HCT116 (cell line): ENCODE measurements at regions not wholly inside any gene's neighbourhood (a gene's known extent, or its start where the extent isn't known, plus 50 kb on each side); places are given as distances from the start of the nearest gene placed in this dataset.

Experiments used
- ATAC-seq: fragments of 200-7000 bp; cut with Tn5 transposase; 2 replicates; pipeline ENCODE4 v1.9.1; 2020; ENCODE audit warnings: mild to moderate bottlenecking, moderate library complexity
- BruUV-seq: library from RNA; stranded (reverse); fragments of 400-500 nt; replicated peaks from 2 replicates; lab custom pipeline; 2021; lab: Mats Ljungman, UMichigan
- CTCF ChIA-PET: fragments of 300-600 bp; sonication (Branson Sonifier 250); formaldehyde crosslinking; loops from one replicate; lab custom pipeline; 2021; ENCODE audit warnings: antibody characterized with exemption; lab: Charles Lee
- POLR2A ChIA-PET: fragments of 300-600, 350-600 bp; sonication (Branson Sonifier 250); formaldehyde crosslinking; loops from one replicate; lab custom pipeline; 2021; ENCODE audit warnings: antibody characterized with exemption; lab: Charles Lee
- RAD21 ChIA-PET, 2 experiments: fragments of 300-600 bp; sonication (Branson Sonifier 250); formaldehyde crosslinking; loops; one replicate each; lab custom pipeline; 2023; ENCODE audit warnings: low total read pairs in 2 of 2; ENCODE audit not compliant: uncharacterized antibody in 2 of 2, unreplicated experiment in 2 of 2, low non-redundant PET in 1 of 2; lab: Charles Lee
- DNase-seq: peaks from one replicate; pipeline ENCODE4 v3.0.0-alpha.2; 2010; ENCODE audit warnings: low read depth, low spot score
- H2AFZ ChIP-seq: fragments of 200-600 bp; shearing (Covaris generic), sonication (generic); 2 replicates; pipeline ENCODE4 v1.6.1; 2017; ENCODE audit warnings: low read depth, mixed run types, mixed read lengths, antibody characterized with exemption, low read length; ENCODE audit not compliant: poor library complexity, severe bottlenecking
- H3K27ac ChIP-seq: 2 replicates; pipeline ENCODE4 v1.5.1; 2012; ENCODE audit warnings: low read depth, low read length
- H3K27me3 ChIP-seq: fragments of 200-600 bp; sonication (generic); 2 replicates; pipeline ENCODE4 v1.6.1; 2016; ENCODE audit warnings: mixed run types, low read length, mixed read lengths; ENCODE audit not compliant: insufficient read depth
- H3K36me3 ChIP-seq, 2 experiments: fragments of 200-500 bp in 1 of 2; fragments of 200-600 bp in 1 of 2; sonication (Bioruptor generic) in 1 of 2; sonication (generic) in 1 of 2; 2 replicates each; pipeline versions ENCODE4 v1.5.1 to v1.6.1; 2014 to 2016; ENCODE audit warnings: low read length in 2 of 2, inconsistent platforms in 1 of 2, mixed read lengths in 1 of 2, mixed run types in 1 of 2; ENCODE audit not compliant: insufficient read depth in 2 of 2, control insufficient read depth in 1 of 2
- H3K4me1 ChIP-seq, 2 experiments: fragments of 200-600 bp in 1 of 2; sonication (generic) in 1 of 2; 2 replicates each; pipeline versions ENCODE4 v1.5.1 to v1.6.1; 2012 to 2017; ENCODE audit warnings: low read length in 2 of 2, inconsistent platforms in 1 of 2, mild to moderate bottlenecking in 1 of 2, mixed read lengths in 1 of 2, mixed run types in 1 of 2, moderate library complexity in 1 of 2; ENCODE audit not compliant: insufficient read depth in 2 of 2, control insufficient read depth in 1 of 2
- H3K4me2 ChIP-seq: fragments of 200-600 bp; sonication (generic); 2 replicates; pipeline ENCODE4 v1.6.1; 2017; ENCODE audit warnings: mixed run types, low read length, mixed read lengths
- H3K4me3 ChIP-seq, 2 experiments: fragments of 200-600 bp in 1 of 2; sonication (generic) in 1 of 2; replicated peaks in 1 of 2; 2 replicates each; pipeline ENCODE4 v1.5.1; 2011 to 2016; ENCODE audit warnings: low read length in 2 of 2, control low read depth in 1 of 2, low read depth in 1 of 2, mild to moderate bottlenecking in 1 of 2, mixed read lengths in 1 of 2, mixed run types in 1 of 2
- H3K79me2 ChIP-seq: fragments of 200-600 bp; sonication (generic); 2 replicates; pipeline ENCODE4 v1.6.1; 2017; ENCODE audit warnings: mild to moderate bottlenecking, mixed run types, low read length, moderate library complexity, mixed read lengths; ENCODE audit not compliant: insufficient read depth
- H3K9ac ChIP-seq: fragments of 200-600 bp; sonication (generic); 2 replicates; pipeline ENCODE4 v1.6.1; 2016; ENCODE audit warnings: low read length, mixed read lengths
- H3K9me2 ChIP-seq: fragments of 200-600 bp; sonication (generic), shearing (Covaris generic); 2 replicates; pipeline ENCODE4 v1.6.1; 2017; ENCODE audit warnings: mixed run types, mild to moderate bottlenecking, moderate library complexity; ENCODE audit not compliant: insufficient read depth
- H3K9me3 ChIP-seq, 2 experiments: fragments of 200-500 bp in 1 of 2; fragments of 200-600 bp in 1 of 2; sonication (Bioruptor generic) in 1 of 2; sonication (generic) in 1 of 2; 2 replicates each; pipeline ENCODE4 v1.6.1; 2014 to 2017; ENCODE audit warnings: low read length in 2 of 2, mixed read lengths in 2 of 2, inconsistent platforms in 1 of 2, low read depth in 1 of 2, mild to moderate bottlenecking in 1 of 2, mixed run types in 1 of 2, moderate library complexity in 1 of 2; ENCODE audit not compliant: control insufficient read depth in 1 of 2, insufficient read depth in 1 of 2
- H4K20me1 ChIP-seq: fragments of 200-600 bp; sonication (generic), shearing (Covaris generic); 2 replicates; pipeline ENCODE4 v1.6.1; 2017; ENCODE audit warnings: mixed run types, mild to moderate bottlenecking, moderate library complexity; ENCODE audit not compliant: insufficient read depth
- CBX3 ChIP-seq: IDR thresholded peaks from 2 replicates; pipeline ENCODE4 v1.6.1; 2012; ENCODE audit warnings: low read depth
- CEBPB ChIP-seq: IDR thresholded peaks from 2 replicates; pipeline ENCODE4 v1.6.1; 2012; ENCODE audit warnings: low read depth
- EGR1 ChIP-seq: IDR thresholded peaks from 2 replicates; pipeline ENCODE4 v1.6.1; 2012; ENCODE audit warnings: low read depth
- EZH2 ChIP-seq: fragments of 200-600 bp; sonication (generic); IDR thresholded peaks from 2 replicates; pipeline ENCODE4 v1.6.1; 2017; ENCODE audit warnings: antibody characterized with exemption, mixed run types
- EZH2phosphoT487 ChIP-seq: fragments of 200-600 bp; IDR thresholded peaks from 2 replicates; pipeline ENCODE4 v1.6.1; 2018; ENCODE audit warnings: antibody characterized with exemption, borderline replicate concordance
- FOSL1 ChIP-seq: IDR thresholded peaks from 2 replicates; pipeline ENCODE4 v1.6.1; 2012; ENCODE audit warnings: low read depth
- JUND ChIP-seq: IDR thresholded peaks from 2 replicates; pipeline ENCODE4 v1.6.1; 2012
- MAX ChIP-seq: IDR thresholded peaks from 2 replicates; pipeline ENCODE4 v1.6.1; 2012
- POLR2A ChIP-seq: IDR thresholded peaks from 2 replicates; pipeline ENCODE4 v1.7.0; 2011; ENCODE audit warnings: borderline replicate concordance; ENCODE audit not compliant: insufficient read depth, insufficient read length; ENCODE audit errors: extremely low read depth
- RAD21 ChIP-seq: IDR thresholded peaks from 2 replicates; pipeline ENCODE4 v1.6.1; 2012; ENCODE audit warnings: low read depth, mild to moderate bottlenecking
- SIN3A ChIP-seq: IDR thresholded peaks from 2 replicates; pipeline ENCODE4 v1.6.1; 2012; ENCODE audit warnings: low read depth
- SP1 ChIP-seq: IDR thresholded peaks from 2 replicates; pipeline ENCODE4 v1.6.1; 2012; ENCODE audit warnings: low read depth
- TCF7L2 ChIP-seq: IDR thresholded peaks from 2 replicates; pipeline ENCODE4 v1.7.0; 2011; ENCODE audit warnings: borderline replicate concordance, inconsistent platforms; ENCODE audit not compliant: insufficient read depth, insufficient read length; ENCODE audit errors: extremely low read depth
- YY1 ChIP-seq: IDR thresholded peaks from 2 replicates; pipeline ENCODE4 v1.6.1; 2011; ENCODE audit warnings: low read length, low read depth, moderate library complexity, mild to moderate bottlenecking; ENCODE audit not compliant: insufficient replicate concordance; ENCODE audit errors: extremely low read depth
- ZFX ChIP-seq: fragments of 450-650 bp; IDR thresholded peaks from 2 replicates; pipeline ENCODE4 v1.6.1; 2017
- ZNF274 ChIP-seq: fragments of 200-500 bp; sonication (Bioruptor generic); IDR thresholded peaks from 2 replicates; pipeline ENCODE4 v1.6.1; 2014; ENCODE audit warnings: mild to moderate bottlenecking, low read depth, low read length, inconsistent platforms
- intact Hi-C: fragments of 100-400 bp; cut with micrococcal nuclease; formaldehyde crosslinking; loops from 2 replicates; pipeline ENCODE4 v1.10.0; 2022

DNA sequence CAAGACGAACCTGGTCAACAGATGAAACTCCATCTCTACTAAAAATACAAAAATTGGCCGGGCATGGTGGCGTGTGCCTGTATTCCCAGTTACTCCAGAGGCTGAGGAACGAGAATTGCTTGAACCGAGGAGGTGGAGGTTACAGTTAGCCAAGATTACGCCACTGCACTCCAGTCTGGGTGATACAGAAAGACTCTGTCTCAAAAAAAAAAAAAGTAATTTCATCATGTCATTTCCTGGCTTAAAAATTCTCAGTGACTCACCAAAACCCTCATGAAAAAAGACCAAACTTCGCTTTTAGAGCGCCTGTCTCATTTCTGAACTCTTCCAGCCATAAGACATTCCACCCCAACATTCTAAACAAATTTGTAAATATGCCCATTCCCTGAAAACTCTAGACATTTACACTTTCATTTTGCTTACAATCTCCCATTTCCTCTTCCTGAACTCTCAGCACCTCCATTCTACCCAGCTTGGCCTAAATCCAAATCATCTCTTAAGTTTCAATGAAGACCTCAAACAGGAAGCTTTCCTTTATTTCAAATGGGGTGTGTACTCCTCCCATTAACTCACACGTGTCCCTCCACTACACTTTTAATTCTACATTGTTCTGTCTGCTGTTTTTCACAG lies 50.5 kb upstream of the PRRC2C start:
- TF ChIP-seq CEBPB = peak; percentile 67
- TF ChIP-seq ZFX = no peak
- TF ChIP-seq POLR2A = no peak
- TF ChIP-seq ZNF274 = no peak
- 0 out of 2 replicates have a peak, but pooled peaks have one; percentile 25 for TF ChIP-seq CBX3
- TF ChIP-seq YY1 = no peak
- TF ChIP-seq SIN3A = no peak
- TF ChIP-seq RAD21 = no peak
- no peak for TF ChIP-seq EZH2
- 0 out of 2 replicates have a peak, but pooled peaks have one; percentile 26 for TF ChIP-seq FOSL1
- TF ChIP-seq MAX = no peak
- no peak for TF ChIP-seq TCF7L2
- TF ChIP-seq EGR1 = no peak
- TF ChIP-seq EZH2phosphoT487 = no peak
- no peak; the same call in 1 of the 2 replicates for TF ChIP-seq JUND
- TF ChIP-seq SP1 = peak; percentile 15; the same call in 1 of the 2 replicates
- POLR2A ChIA-PET = no interaction called here
- Histone ChIP-seq H3K4me3 (no peak overlapping the region), H3K4me1 (peaks cover 0 to 26% of the 10 kb centered on the region in 2 experiments; a peak in 2 of 4 replicates), H2AFZ (peak overlapping the region; percentile 37), H4K20me1 (no peaks in the 10 kb centered on the region), H3K27me3 (no peaks in the 10 kb centered on the region), H3K27ac (no peak overlapping the region), H3K36me3 (no peaks in the 10 kb centered on the region), H3K9me3 (no peaks in the 10 kb centered on the region), H3K9me2 (no peaks in the 10 kb centered on the region), H3K79me2 (no peaks in the 10 kb centered on the region), H3K4me2 (peak overlapping the region; percentile 27), H3K9ac (no peak overlapping the region)
- RAD21 ChIA-PET = no interaction called here
- CTCF ChIA-PET = no interaction called here
- DNase-seq (no peak), ATAC-seq (no peak)
- intact Hi-C loops = no loop called here
- no TSS peak for BruUV-seq
